ENCODE measurements at regions not wholly inside any gene's neighbourhood (a gene's known extent, or its start where the extent isn't known, plus 50 kb on each side); places are given as distances from the start of the nearest gene placed in this dataset.
A peak's percentile ranks its signal among the peaks of the same experiment; 100 is the strongest.

DNA sequence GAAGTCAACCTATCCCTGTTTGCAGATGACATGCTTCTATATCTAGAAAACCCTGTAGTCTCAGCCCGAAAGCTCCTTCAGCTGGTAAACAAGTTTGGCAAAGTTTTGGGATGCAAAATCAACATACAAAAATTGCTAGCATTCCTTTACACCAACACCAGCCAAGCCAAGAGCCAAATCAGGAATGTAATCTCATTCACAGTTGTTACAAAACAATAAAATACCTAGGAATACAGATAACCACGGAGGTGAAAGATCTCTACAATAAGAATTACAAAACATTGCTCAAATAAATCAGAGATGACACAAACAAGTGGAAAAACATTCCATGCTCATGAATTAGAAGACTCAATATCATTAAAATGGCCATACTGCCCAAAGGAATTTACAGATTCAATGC, 50.4 kb upstream of the ZNF365 start:
- Histone ChIP-seq H3K27ac (ENCODE audit: poor library complexity, severe bottlenecking) (peak overlapping the region; percentile 26), H3K27me3 (ENCODE audit: insufficient read depth, poor library complexity, severe bottlenecking) (no peaks in the 10 kb centered on the region), H3K4me1 (ENCODE audit: insufficient read depth, poor library complexity, severe bottlenecking) (peaks cover 5% of the 10 kb centered on the region), H3K4me3 (ENCODE audit: severe bottlenecking) (no peak overlapping the region), H3K9me3 (ENCODE audit: severe bottlenecking) (no peaks in the 10 kb centered on the region), H3K36me3 (ENCODE audit: low read depth) (no peaks in the 10 kb centered on the region)
- DNase-seq (ENCODE audit: low spot score): no peak
- ATAC-seq (ENCODE audit: low read depth): peak; percentile 53; the same call in 2 of the 3 replicates
- TF ChIP-seq CTCF (IDR thresholded peaks at IDR 0.05; ENCODE audit: poor library complexity, severe bottlenecking): no peak
